ENCODE measurements at regions not wholly inside any gene's neighbourhood (a gene's known extent, or its start where the extent isn't known, plus 50 kb on each side); places are given as distances from the start of the nearest gene placed in this dataset.

GRCh38 chr11:115679945-115680344 is 175.7 kb upstream of the CADM1 start:
- Histone ChIP-seq H3K4me3 (no peak overlapping the region), H3K36me3 (ENCODE audit: low read depth) (no peaks in the 10 kb centered on the region)

GRCh38 chr11:115678942-115679341 is 174.7 kb upstream of the CADM1 start:
- no peaks in the 10 kb centered on the region for H3K9me3 ChIP-seq
- DNase-seq (peak in 2 of 3 donors; percentile 71 to 77), ATAC-seq (peak; percentile 82)
- intact Hi-C loops (cut with DNase I, micrococcal nuclease), result loop anchor here in 1 of 2 donors (10.0 kb wide), 1 partner anchor 344 kb away; no protein-coding TSS in a partner anchor
- no peaks in the 10 kb centered on the region for H3K36me3 ChIP-seq (ENCODE audit: low read depth)
- H3K4me1 ChIP-seq (ENCODE audit: low read depth), result no peaks in the 10 kb centered on the region
- peak; percentile 11 for TF ChIP-seq CTCF (IDR thresholded peaks at IDR 0.05)
- no peak overlapping the region for H3K4me3 ChIP-seq

More at GRCh38 chr11:115679945-115680344, 175.7 kb upstream of the CADM1 start:
- no peak for DNase-seq
- no peaks in the 10 kb centered on the region for H3K4me1 ChIP-seq (ENCODE audit: low read depth)
- intact Hi-C loops (cut with DNase I, micrococcal nuclease), result loop anchor here in 1 of 2 donors (10.0 kb wide), 1 partner anchor 345 kb away; no protein-coding TSS in a partner anchor
- TF ChIP-seq CTCF (IDR thresholded peaks at IDR 0.05), result no peak
- ATAC-seq, result no peak
- no peaks in the 10 kb centered on the region for H3K9me3 ChIP-seq

GRCh38 chr11:115677190-115677589 is 173.0 kb upstream of the CADM1 start:
- intact Hi-C loops (cut with DNase I, micrococcal nuclease), result loop anchor here in 1 of 2 donors (10.0 kb wide), 1 partner anchor 342 kb away; no protein-coding TSS in a partner anchor
- DNase-seq, result no peak
- no peak overlapping the region for H3K4me3 ChIP-seq

GRCh38 chr11:115676768-115677167 is 172.6 kb upstream of the CADM1 start:
- intact Hi-C loops (cut with DNase I, micrococcal nuclease), result loop anchor here in 1 of 2 donors (10.0 kb wide), 1 partner anchor 342 kb away; no protein-coding TSS in a partner anchor
- Histone ChIP-seq H3K4me3 (no peak overlapping the region), H3K9me3 (no peaks in the 10 kb centered on the region), H3K36me3 (ENCODE audit: low read depth) (no peaks in the 10 kb centered on the region), H3K4me1 (ENCODE audit: low read depth) (no peaks in the 10 kb centered on the region)
- no peak for TF ChIP-seq CTCF (IDR thresholded peaks at IDR 0.05)
- no peak for DNase-seq
- no peak for ATAC-seq

More at GRCh38 chr11:115677190-115677589, 173.0 kb upstream of the CADM1 start:
- H3K36me3 ChIP-seq (ENCODE audit: low read depth), result no peaks in the 10 kb centered on the region
- no peaks in the 10 kb centered on the region for H3K9me3 ChIP-seq
- no peak for TF ChIP-seq CTCF (IDR thresholded peaks at IDR 0.05)
- ATAC-seq, result no peak
- no peaks in the 10 kb centered on the region for H3K4me1 ChIP-seq (ENCODE audit: low read depth)

- no peaks in the 10 kb centered on the region for H3K9me3 ChIP-seq
- TF ChIP-seq CTCF (IDR thresholded peaks at IDR 0.05), result no peak
- no peaks in the 10 kb centered on the region for H3K36me3 ChIP-seq (ENCODE audit: low read depth)
- DNase-seq, result no peak
- ATAC-seq, result no peak
- H3K4me1 ChIP-seq (ENCODE audit: low read depth), result no peaks in the 10 kb centered on the region
- intact Hi-C loops (cut with DNase I, micrococcal nuclease), result loop anchor here in 1 of 2 donors (10.0 kb wide), 1 partner anchor 341 kb away; no protein-coding TSS in a partner anchor
- H3K4me3 ChIP-seq, result no peak overlapping the region
Observed at GRCh38 chr11:115676206-115676605, 172.0 kb upstream of the CADM1 start.
